ENCODE measurements at regions not wholly inside any gene's neighbourhood (a gene's known extent, or its start where the extent isn't known, plus 50 kb on each side); places are given as distances from the start of the nearest gene placed in this dataset.

GRCh38 chr1:56169856-56170255, 409.5 kb downstream of the PLPP3 start:
- Histone ChIP-seq H3K27ac (ENCODE audit: low read depth, low read length, poor library complexity, severe bottlenecking) (no peak overlapping the region), H3K4me2 (ENCODE audit: low read length) (no peak overlapping the region), H3K9me3 (ENCODE audit: low read length) (no peaks in the 10 kb centered on the region), H2AFZ (ENCODE audit: low read length) (no peak overlapping the region), H3K4me3 (ENCODE audit: low read depth, low read length, poor library complexity, severe bottlenecking) (no peak overlapping the region), H4K20me1 (ENCODE audit: insufficient read depth, low read length) (no peaks in the 10 kb centered on the region), H3K79me2 (ENCODE audit: insufficient read depth, low read depth, low read length) (no peaks in the 10 kb centered on the region), H3K36me3 (ENCODE audit: insufficient read depth, low read length) (no peaks in the 10 kb centered on the region), H3K9me2 (ENCODE audit: insufficient read depth, low read length) (no peaks in the 10 kb centered on the region), H3K4me1 (ENCODE audit: insufficient read depth, low read length, poor library complexity, severe bottlenecking) (no peaks in the 10 kb centered on the region)
- ChIA-PET POLR2A (no interaction called here), CTCF (ENCODE audit: unreplicated experiment) (no interaction called here)
- no TSS peak for BruUV-seq (replicated peaks)
- intact Hi-C loops (cut with micrococcal nuclease; ENCODE audit: unreplicated experiment) = no loop called here
- no peak for DNase-seq (ENCODE audit: low spot score)
- TF ChIP-seq, protein P1, sequence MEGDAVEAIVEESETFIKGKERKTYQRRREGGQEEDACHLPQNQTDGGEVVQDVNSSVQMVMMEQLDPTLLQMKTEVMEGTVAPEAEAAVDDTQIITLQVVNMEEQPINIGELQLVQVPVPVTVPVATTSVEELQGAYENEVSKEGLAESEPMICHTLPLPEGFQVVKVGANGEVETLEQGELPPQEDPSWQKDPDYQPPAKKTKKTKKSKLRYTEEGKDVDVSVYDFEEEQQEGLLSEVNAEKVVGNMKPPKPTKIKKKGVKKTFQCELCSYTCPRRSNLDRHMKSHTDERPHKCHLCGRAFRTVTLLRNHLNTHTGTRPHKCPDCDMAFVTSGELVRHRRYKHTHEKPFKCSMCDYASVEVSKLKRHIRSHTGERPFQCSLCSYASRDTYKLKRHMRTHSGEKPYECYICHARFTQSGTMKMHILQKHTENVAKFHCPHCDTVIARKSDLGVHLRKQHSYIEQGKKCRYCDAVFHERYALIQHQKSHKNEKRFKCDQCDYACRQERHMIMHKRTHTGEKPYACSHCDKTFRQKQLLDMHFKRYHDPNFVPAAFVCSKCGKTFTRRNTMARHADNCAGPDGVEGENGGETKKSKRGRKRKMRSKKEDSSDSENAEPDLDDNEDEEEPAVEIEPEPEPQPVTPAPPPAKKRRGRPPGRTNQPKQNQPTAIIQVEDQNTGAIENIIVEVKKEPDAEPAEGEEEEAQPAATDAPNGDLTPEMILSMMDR (conservative IDR thresholded peaks at IDR 0.05; ENCODE audit: low read length) = no peak
- TF ChIP-seq EZH2phosphoT487 (IDR thresholded peaks at IDR 0.05; ENCODE audit: borderline replicate concordance, low read depth, low read length) = no peak

GRCh38 chr1:56168176-56168575, 411.2 kb downstream of the PLPP3 start:
- no TSS peak for BruUV-seq (replicated peaks)
- Histone ChIP-seq H4K20me1 (ENCODE audit: insufficient read depth, low read length) (no peaks in the 10 kb centered on the region), H2AFZ (ENCODE audit: low read length) (no peak overlapping the region), H3K9me3 (ENCODE audit: low read length) (no peaks in the 10 kb centered on the region), H3K9me2 (ENCODE audit: insufficient read depth, low read length) (no peaks in the 10 kb centered on the region), H3K27ac (ENCODE audit: low read depth, low read length, poor library complexity, severe bottlenecking) (no peak overlapping the region), H3K4me1 (ENCODE audit: insufficient read depth, low read length, poor library complexity, severe bottlenecking) (no peaks in the 10 kb centered on the region), H3K4me3 (ENCODE audit: low read depth, low read length, poor library complexity, severe bottlenecking) (no peak overlapping the region), H3K4me2 (ENCODE audit: low read length) (no peak overlapping the region), H3K79me2 (ENCODE audit: insufficient read depth, low read depth, low read length) (no peaks in the 10 kb centered on the region), H3K36me3 (ENCODE audit: insufficient read depth, low read length) (no peaks in the 10 kb centered on the region)
- intact Hi-C loops (cut with micrococcal nuclease; ENCODE audit: unreplicated experiment) = no loop called here
- ChIA-PET CTCF (ENCODE audit: unreplicated experiment) (no interaction called here), POLR2A (no interaction called here)
- no peak for DNase-seq (ENCODE audit: low spot score)
- TF ChIP-seq, protein P1 (conservative IDR thresholded peaks at IDR 0.05; ENCODE audit: low read length) = no peak
- no peak for TF ChIP-seq EZH2phosphoT487 (IDR thresholded peaks at IDR 0.05; ENCODE audit: borderline replicate concordance, low read depth, low read length)

DNA sequence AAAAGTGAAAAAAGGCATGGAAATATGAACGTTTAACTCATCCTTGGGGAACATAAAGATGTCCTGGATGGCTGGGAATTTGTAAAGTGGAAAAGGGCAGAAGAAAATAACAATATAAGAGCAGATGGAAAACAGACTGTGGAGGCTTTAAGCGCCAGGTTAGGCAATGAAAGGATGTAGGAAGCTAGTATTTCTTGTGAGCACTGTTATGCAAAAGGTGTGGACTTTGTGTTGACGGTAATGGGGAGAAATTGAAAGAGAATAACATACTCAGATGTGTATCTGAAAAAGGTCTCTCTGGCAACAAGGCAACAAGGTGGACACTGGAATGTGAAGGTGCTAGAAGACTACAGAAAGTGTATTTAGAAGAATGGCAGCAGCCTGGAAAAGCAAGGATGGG, 411.8 kb downstream of the PLPP3 start:
- ChIA-PET CTCF (ENCODE audit: unreplicated experiment) (no interaction called here), POLR2A (interaction anchor here (0.7 kb wide), 1 partner anchor 418 kb away, joined by 5 read pairs; no protein-coding TSS in a partner anchor)
- no peaks in the 10 kb centered on the region for H3K4me1 ChIP-seq (ENCODE audit: insufficient read depth, low read length, poor library complexity, severe bottlenecking)
- no peak overlapping the region for H3K4me3 ChIP-seq (ENCODE audit: low read depth, low read length, poor library complexity, severe bottlenecking)
- H3K9me2 ChIP-seq (ENCODE audit: insufficient read depth, low read length) = no peaks in the 10 kb centered on the region
- H3K9me3 ChIP-seq (ENCODE audit: low read length) = no peaks in the 10 kb centered on the region
- no TSS peak for BruUV-seq (replicated peaks)
- no peaks in the 10 kb centered on the region for H4K20me1 ChIP-seq (ENCODE audit: insufficient read depth, low read length)
- no peaks in the 10 kb centered on the region for H3K36me3 ChIP-seq (ENCODE audit: insufficient read depth, low read length)
- H3K27ac ChIP-seq (ENCODE audit: low read depth, low read length, poor library complexity, severe bottlenecking) = no peak overlapping the region
- no peak for DNase-seq (ENCODE audit: low spot score)
- no peak overlapping the region for H2AFZ ChIP-seq (ENCODE audit: low read length)
- TF ChIP-seq, protein P1 (conservative IDR thresholded peaks at IDR 0.05; ENCODE audit: low read length) = no peak
- no peak for TF ChIP-seq EZH2phosphoT487 (IDR thresholded peaks at IDR 0.05; ENCODE audit: borderline replicate concordance, low read depth, low read length)
- H3K4me2 ChIP-seq (ENCODE audit: low read length) = no peak overlapping the region
- intact Hi-C loops (cut with micrococcal nuclease; ENCODE audit: unreplicated experiment) = no loop called here
- H3K79me2 ChIP-seq (ENCODE audit: insufficient read depth, low read depth, low read length) = no peaks in the 10 kb centered on the region
